ENCODE measurements at regions not wholly inside any gene's neighbourhood (a gene's known extent, or its start where the extent isn't known, plus 50 kb on each side); places are given as distances from the start of the nearest gene placed in this dataset.

- DNase-seq (ENCODE audit: low read depth in 3 of 3): no peak
Measured at GRCh38 chr2:41879235-41879916, 168.4 kb upstream of the PKDCC start.

GRCh38 chr2:41880561-41881243 lies 167.1 kb upstream of the PKDCC start:
- DNase-seq (ENCODE audit: low read depth in 3 of 3): no peak

- no peak for DNase-seq (ENCODE audit: low read depth in 3 of 3)
Measured at GRCh38 chr2:41881249-41881648, 166.6 kb upstream of the PKDCC start.

GRCh38 chr2:41884718-41885117 lies 163.1 kb upstream of the PKDCC start:
- no peak for DNase-seq (ENCODE audit: low read depth in 3 of 3)

- no peak for DNase-seq (ENCODE audit: low read depth in 3 of 3)
Measured at GRCh38 chr2:41886145-41886664, 161.6 kb upstream of the PKDCC start.

GRCh38 chr2:41886757-41887156 lies 161.1 kb upstream of the PKDCC start:
- no peak for DNase-seq (ENCODE audit: low read depth in 3 of 3)

- DNase-seq (ENCODE audit: low read depth in 3 of 3): no peak
Measured at GRCh38 chr2:41890341-41890740, 157.5 kb upstream of the PKDCC start.

- no peak for DNase-seq (ENCODE audit: low read depth in 3 of 3)
Measured at GRCh38 chr2:41892476-41892875, 155.3 kb upstream of the PKDCC start.

- no peak for DNase-seq (ENCODE audit: low read depth in 3 of 3)
Measured at GRCh38 chr2:41894563-41895333, 153.1 kb upstream of the PKDCC start.

GRCh38 chr2:41895334-41895664 lies 152.5 kb upstream of the PKDCC start:
- DNase-seq (ENCODE audit: low read depth in 3 of 3): no peak

- no peak for DNase-seq (ENCODE audit: low read depth in 3 of 3)
Measured at GRCh38 chr2:41896186-41896846, 151.5 kb upstream of the PKDCC start.

GRCh38 chr2:41899189-41899588 lies 148.6 kb upstream of the PKDCC start:
- no peak for DNase-seq (ENCODE audit: low read depth in 3 of 3)

- DNase-seq (ENCODE audit: low read depth in 3 of 3): no peak
Measured at GRCh38 chr2:41900101-41900577, 147.7 kb upstream of the PKDCC start.

- no peak for DNase-seq (ENCODE audit: low read depth in 3 of 3)
Measured at GRCh38 chr2:41902897-41903296, 144.9 kb upstream of the PKDCC start.

GRCh38 chr2:41903474-41904135 lies 144.2 kb upstream of the PKDCC start:
- DNase-seq (ENCODE audit: low read depth in 3 of 3): no peak

- DNase-seq (ENCODE audit: low read depth in 3 of 3): no peak
Measured at GRCh38 chr2:41904459-41904858, 143.4 kb upstream of the PKDCC start.

- no peak for DNase-seq (ENCODE audit: low read depth in 3 of 3)
Measured at GRCh38 chr2:41905597-41906337, 142.1 kb upstream of the PKDCC start.

- no peak for DNase-seq (ENCODE audit: low read depth in 3 of 3)
Measured at GRCh38 chr2:41906338-41906725, 141.5 kb upstream of the PKDCC start.

GRCh38 chr2:41907141-41907540 lies 140.7 kb upstream of the PKDCC start:
- no peak for DNase-seq (ENCODE audit: low read depth in 3 of 3)

- DNase-seq (ENCODE audit: low read depth in 3 of 3): no peak
Measured at GRCh38 chr2:41907771-41908207, 140.0 kb upstream of the PKDCC start.

- no peak for DNase-seq (ENCODE audit: low read depth in 3 of 3)
Measured at GRCh38 chr2:41908349-41908748, 139.5 kb upstream of the PKDCC start.

Measured in stimulated activated CD4-positive, alpha-beta T cell treated with anti-CD3 and anti-CD28 coated beads, TNF-alpha, amount 100 ng/mL, for 24 hours (primary cell).